Ishikawa (cell line): ENCODE measurements at regions not wholly inside any gene's neighbourhood (a gene's known extent, or its start where the extent isn't known, plus 50 kb on each side); places are given as distances from the start of the nearest gene placed in this dataset.

Source experiments
- CEBPB ChIP-seq: IDR thresholded peaks from 2 replicates; pipeline ENCODE4 v1.6.1; 2012
- CREB1 ChIP-seq: IDR thresholded peaks from 2 replicates; pipeline ENCODE4 v1.6.1; 2012; ENCODE audit warnings: low read depth
- EGR1 ChIP-seq: IDR thresholded peaks from 2 replicates; pipeline ENCODE4 v1.6.1; 2012
- EP300 ChIP-seq: IDR thresholded peaks from 2 replicates; pipeline ENCODE4 v1.6.1; 2012; ENCODE audit warnings: borderline replicate concordance
- FOXM1 ChIP-seq: IDR thresholded peaks from 2 replicates; pipeline ENCODE4 v1.6.1; 2012; ENCODE audit warnings: low read depth, borderline replicate concordance
- NFIC ChIP-seq: IDR thresholded peaks from 2 replicates; pipeline ENCODE4 v1.6.1; 2012
- RAD21 ChIP-seq: IDR thresholded peaks from 2 replicates; pipeline ENCODE4 v1.6.1; 2012; ENCODE audit warnings: low read depth
- TAF1 ChIP-seq: IDR thresholded peaks from 2 replicates; pipeline ENCODE4 v1.6.1; 2012; ENCODE audit warnings: low read depth, mild to moderate bottlenecking
- TCF12 ChIP-seq: IDR thresholded peaks from 2 replicates; pipeline ENCODE4 v1.6.1; 2012; ENCODE audit warnings: low read depth
- TEAD4 ChIP-seq: IDR thresholded peaks from 2 replicates; pipeline ENCODE4 v1.6.1; 2012
- USF1 ChIP-seq: IDR thresholded peaks from 2 replicates; pipeline ENCODE4 v1.6.1; 2012
- YY1 ChIP-seq: IDR thresholded peaks from 2 replicates; pipeline ENCODE4 v1.6.1; 2012; ENCODE audit warnings: low read depth
- ZBTB7A ChIP-seq: IDR thresholded peaks from 2 replicates; pipeline ENCODE4 v1.6.1; 2012; ENCODE audit warnings: low read depth
- TF ChIP-seq, protein P1 (sequence below): IDR thresholded peaks from 2 replicates; pipeline ENCODE4 v1.6.1; 2012; ENCODE audit warnings: low read depth, mild to moderate bottlenecking
- TF ChIP-seq, protein P2 (sequence below): IDR thresholded peaks from 2 replicates; pipeline ENCODE4 v1.6.1; 2012

DNA sequence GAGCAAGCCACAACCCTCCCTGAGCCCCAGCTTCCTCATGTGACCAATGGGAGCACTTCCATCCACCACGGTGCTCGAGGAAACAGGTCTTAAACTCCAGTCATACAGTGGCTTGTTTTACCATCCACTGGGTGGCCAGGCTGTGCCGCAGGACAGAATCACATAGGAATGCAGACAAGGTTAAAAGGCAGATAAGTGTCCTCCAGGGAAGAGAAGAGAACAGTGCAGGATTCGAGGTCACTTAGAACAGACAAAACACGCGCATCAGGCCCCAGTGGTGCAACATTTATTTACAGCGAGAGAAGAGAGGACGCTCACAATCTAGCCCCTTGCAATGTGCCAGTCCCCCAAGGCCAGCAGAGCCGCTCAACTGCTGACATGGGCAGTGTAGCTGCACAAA lies 92.8 kb downstream of the TMEM130 start:
- TF ChIP-seq EGR1, result no peak
- no peak for TF ChIP-seq EP300
- TF ChIP-seq ZBTB7A, result no peak
- TF ChIP-seq, protein P1, sequence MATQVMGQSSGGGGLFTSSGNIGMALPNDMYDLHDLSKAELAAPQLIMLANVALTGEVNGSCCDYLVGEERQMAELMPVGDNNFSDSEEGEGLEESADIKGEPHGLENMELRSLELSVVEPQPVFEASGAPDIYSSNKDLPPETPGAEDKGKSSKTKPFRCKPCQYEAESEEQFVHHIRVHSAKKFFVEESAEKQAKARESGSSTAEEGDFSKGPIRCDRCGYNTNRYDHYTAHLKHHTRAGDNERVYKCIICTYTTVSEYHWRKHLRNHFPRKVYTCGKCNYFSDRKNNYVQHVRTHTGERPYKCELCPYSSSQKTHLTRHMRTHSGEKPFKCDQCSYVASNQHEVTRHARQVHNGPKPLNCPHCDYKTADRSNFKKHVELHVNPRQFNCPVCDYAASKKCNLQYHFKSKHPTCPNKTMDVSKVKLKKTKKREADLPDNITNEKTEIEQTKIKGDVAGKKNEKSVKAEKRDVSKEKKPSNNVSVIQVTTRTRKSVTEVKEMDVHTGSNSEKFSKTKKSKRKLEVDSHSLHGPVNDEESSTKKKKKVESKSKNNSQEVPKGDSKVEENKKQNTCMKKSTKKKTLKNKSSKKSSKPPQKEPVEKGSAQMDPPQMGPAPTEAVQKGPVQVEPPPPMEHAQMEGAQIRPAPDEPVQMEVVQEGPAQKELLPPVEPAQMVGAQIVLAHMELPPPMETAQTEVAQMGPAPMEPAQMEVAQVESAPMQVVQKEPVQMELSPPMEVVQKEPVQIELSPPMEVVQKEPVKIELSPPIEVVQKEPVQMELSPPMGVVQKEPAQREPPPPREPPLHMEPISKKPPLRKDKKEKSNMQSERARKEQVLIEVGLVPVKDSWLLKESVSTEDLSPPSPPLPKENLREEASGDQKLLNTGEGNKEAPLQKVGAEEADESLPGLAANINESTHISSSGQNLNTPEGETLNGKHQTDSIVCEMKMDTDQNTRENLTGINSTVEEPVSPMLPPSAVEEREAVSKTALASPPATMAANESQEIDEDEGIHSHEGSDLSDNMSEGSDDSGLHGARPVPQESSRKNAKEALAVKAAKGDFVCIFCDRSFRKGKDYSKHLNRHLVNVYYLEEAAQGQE, result no peak
- TF ChIP-seq RAD21, result no peak
- TF ChIP-seq CREB1, result no peak
- no peak for TF ChIP-seq YY1
- TF ChIP-seq FOXM1, result no peak
- TF ChIP-seq NFIC, result no peak
- no peak for TF ChIP-seq TEAD4
- TF ChIP-seq TCF12, result no peak
- no peak for TF ChIP-seq USF1
- TF ChIP-seq TAF1, result no peak
- TF ChIP-seq CEBPB, result no peak

DNA sequence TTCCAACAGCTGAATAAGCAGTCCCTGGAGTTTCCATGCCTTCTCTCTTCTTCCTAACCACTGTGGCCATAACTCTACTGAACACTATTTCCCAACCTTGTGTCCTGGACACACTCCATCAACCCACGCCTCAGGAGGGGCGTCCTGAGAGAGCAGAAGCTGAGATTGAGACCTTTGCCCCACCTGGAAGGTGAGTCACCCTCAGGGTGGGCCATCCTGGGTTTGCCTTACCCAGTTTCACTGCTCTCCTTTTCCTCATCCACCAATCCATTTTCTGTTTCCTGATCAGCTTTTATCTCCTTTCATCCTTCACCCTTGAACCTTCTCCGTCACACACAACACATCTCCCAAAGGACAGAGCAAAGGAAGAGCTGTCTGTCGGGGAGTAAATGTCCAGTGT lies 91.4 kb downstream of the TMEM130 start:
- TF ChIP-seq CREB1 (no peak), NFIC (no peak), YY1 (no peak), USF1 (no peak), EP300 (no peak), CEBPB (no peak), FOXM1 (no peak), TCF12 (no peak), TAF1 (no peak), EGR1 (no peak), TEAD4 (no peak), ZBTB7A (no peak), RAD21 (no peak)
- TF ChIP-seq, protein P1, result no peak
- TF ChIP-seq, protein P2, sequence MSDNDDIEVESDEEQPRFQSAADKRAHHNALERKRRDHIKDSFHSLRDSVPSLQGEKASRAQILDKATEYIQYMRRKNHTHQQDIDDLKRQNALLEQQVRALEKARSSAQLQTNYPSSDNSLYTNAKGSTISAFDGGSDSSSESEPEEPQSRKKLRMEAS, result no peak

- TF ChIP-seq FOXM1 (no peak), NFIC (no peak), TCF12 (no peak), USF1 (no peak), TAF1 (no peak)
Observed at GRCh38 chr7:98779800-98780587, 89.8 kb downstream of the TMEM130 start.

- TF ChIP-seq RAD21, result no peak
- no peak for TF ChIP-seq TEAD4
- TF ChIP-seq, protein P1, result no peak
- TF ChIP-seq USF1, result no peak
- no peak for TF ChIP-seq FOXM1
- no peak for TF ChIP-seq CEBPB
- no peak for TF ChIP-seq EP300
- TF ChIP-seq TCF12, result no peak
- TF ChIP-seq TAF1, result no peak
- no peak for TF ChIP-seq CREB1
- TF ChIP-seq NFIC, result no peak
- no peak for TF ChIP-seq ZBTB7A
Observed at GRCh38 chr7:98784216-98784785, 85.5 kb downstream of the TMEM130 start.
